Upper lobe of left lung (tissue), 4 donors: ENCODE measurements at regions not wholly inside any gene's neighbourhood (a gene's known extent, or its start where the extent isn't known, plus 50 kb on each side); places are given as distances from the start of the nearest gene placed in this dataset.
A peak's percentile ranks its signal among the peaks of the same experiment; 100 is the strongest.

Experiments used
- CTCF ChIP-seq, 6 experiments: fragments of 450-650 bp in 4 of 6; fragments of 200-600 bp in 2 of 6; sonication (generic) in 2 of 6; IDR thresholded peaks; one replicate each; pipeline ENCODE4 v1.5.1; 2016 to 2019; ENCODE audit warnings: antibody characterized with exemption in 6 of 6
- POLR2AphosphoS5 ChIP-seq, 2 donors: sonication (generic); formaldehyde crosslinking; IDR thresholded peaks; one replicate each; pipeline ENCODE4 v1.5.1; 2017; ENCODE audit warnings: antibody characterized with exemption in 2 of 2

DNA sequence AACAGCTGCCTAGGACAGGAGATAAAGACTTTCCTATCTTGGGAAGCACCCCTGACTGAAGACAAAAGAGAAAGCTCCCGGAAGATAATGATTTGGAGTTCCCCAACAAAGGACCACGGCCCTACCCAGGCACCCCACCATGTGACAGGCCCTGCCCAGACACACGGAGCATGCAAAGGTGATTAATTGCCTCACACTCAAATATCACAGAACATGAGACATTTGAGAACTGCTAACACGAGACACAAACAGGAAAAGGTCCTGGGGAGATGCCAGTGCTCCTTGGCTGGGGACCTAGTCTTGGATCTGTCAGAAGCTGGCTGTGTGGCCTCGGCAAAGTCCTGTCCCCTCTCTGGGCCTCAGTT, 82.5 kb upstream of the PTPN1 start:
- TF ChIP-seq CTCF (IDR thresholded peaks at IDR 0.05) = no peak
- peak; percentile 43 to 84 for TF ChIP-seq POLR2AphosphoS5 (IDR thresholded peaks at IDR 0.05)
